Stimulated activated CD8-positive, alpha-beta memory T cell treated with anti-CD3 and anti-CD28 coated beads, Interleukin-2, amount 100 ng/mL, for 48 hours (primary cell): ENCODE measurements at regions not wholly inside any gene's neighbourhood (a gene's known extent, or its start where the extent isn't known, plus 50 kb on each side); places are given as distances from the start of the nearest gene placed in this dataset.
"Not testable (repeated sequence)": the region's sequence is repeated elsewhere in the genome, so short reads cannot be mapped to it uniquely, and the experiment has no call there.

Experiments
- DNase-seq, 2 donors: peaks; one replicate each; pipeline ENCODE4 v3.0.0-alpha.2; 2020; ENCODE audit warnings: low read depth in 2 of 2

DNA sequence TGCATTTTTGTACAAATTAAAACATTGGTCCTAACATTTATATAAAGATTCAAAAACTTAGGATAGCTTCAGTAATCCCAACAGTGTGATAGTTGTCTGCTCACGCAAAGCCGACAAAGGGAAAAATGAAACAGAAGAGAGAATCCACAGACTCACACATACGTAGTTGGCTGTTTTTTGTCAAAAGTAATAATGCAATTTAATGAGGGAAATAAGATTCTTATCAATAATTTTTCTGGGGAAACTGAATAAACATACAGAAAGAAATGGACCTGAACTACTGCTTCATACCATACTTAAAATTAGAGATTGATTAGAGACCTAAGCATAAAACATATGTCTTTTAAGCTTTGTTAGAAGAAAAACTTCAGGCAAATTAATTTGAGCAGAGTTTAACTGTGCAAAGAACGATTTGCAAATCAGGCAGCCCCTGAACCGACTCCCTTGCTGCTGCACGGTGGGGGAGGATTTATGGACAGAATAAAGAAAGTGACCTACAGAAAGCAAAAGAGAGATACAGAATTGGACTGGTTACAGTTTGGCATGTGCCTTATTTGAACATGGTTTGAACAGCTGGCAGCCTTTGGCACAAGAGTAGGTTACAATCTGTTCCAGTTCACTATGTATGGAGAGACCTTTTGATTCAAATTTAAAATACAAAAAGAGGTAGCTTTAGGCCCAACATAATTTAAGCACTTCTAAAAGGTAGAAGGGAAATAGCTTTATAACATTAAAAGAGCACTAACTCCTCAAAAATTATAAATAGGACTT, 64.9 kb upstream of the CTSV start:
- not testable (repeated sequence) for DNase-seq

DNA sequence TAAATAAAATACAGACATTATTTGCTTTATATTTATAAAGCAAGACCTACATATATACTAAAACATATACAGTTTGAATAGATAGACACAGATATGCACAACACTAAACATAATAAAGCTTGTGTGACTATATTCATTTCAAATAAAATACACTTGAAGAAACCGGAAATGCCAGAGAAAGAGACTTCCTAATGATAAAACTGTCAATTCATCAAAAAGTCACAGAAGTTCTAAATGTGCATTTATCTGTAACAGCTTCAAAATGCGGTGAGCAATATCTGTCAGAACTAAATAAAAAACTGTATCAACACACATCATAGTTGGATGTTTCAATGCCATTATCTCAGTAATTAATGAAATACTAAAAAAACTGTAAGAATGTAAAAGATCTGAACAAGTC, 60.6 kb upstream of the CTSV start:
- DNase-seq: not testable (repeated sequence)

DNA sequence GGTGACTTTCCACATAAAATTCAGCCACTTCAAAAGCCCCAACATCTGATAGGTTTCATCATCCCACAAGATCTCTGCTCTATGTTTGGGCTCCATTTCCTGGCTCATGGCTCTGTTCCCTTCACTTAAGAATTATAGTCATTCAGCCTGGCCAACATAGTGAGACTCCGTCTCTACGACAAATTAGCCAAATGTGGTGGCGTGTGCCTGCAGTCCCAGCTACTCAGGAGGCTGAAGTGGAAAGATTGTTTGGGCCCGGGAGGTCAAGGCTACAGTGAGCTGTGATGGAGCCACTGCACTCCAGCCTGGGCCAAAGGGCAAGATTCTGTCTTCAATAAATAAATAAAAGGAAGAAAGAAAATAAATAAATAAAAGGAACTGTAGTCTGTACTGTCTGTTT, 57.9 kb upstream of the CTSV start:
- DNase-seq: no peak

GRCh38 chr9:97089361-97089760, 50.4 kb upstream of the CTSV start:
- not testable (repeated sequence) for DNase-seq
